ENCODE measurements at regions not wholly inside any gene's neighbourhood (a gene's known extent, or its start where the extent isn't known, plus 50 kb on each side); places are given as distances from the start of the nearest gene placed in this dataset.

GRCh38 chr5:173790177-173790719 lies 97.9 kb upstream of the CPEB4 start:
- Histone ChIP-seq H3K27ac (ENCODE audit: insufficient read depth, low read length) (no peak overlapping the region), H3K23ac (ENCODE audit: low read depth, low read length) (no peak overlapping the region), H2BK20ac (ENCODE audit: low read depth, low read length) (no peak overlapping the region), H4K20me1 (ENCODE audit: insufficient read depth, low read length) (no peaks in the 10 kb centered on the region), H3K4me2 (ENCODE audit: low read depth, low read length) (no peak overlapping the region), H3K14ac (replicated peaks; ENCODE audit: low read depth, low read length) (no peak overlapping the region), H4K8ac (ENCODE audit: low read depth in 2 of 2, low read length in 2 of 2) (no peak overlapping the region), H2AK5ac (ENCODE audit: low read depth, low read length) (no peak overlapping the region), H2BK5ac (ENCODE audit: low read depth, low read length, poor library complexity, severe bottlenecking) (no peak overlapping the region), H3K4me3 (ENCODE audit: insufficient read depth, low read depth, low read length) (no peak overlapping the region), H3K18ac (ENCODE audit: low read depth, low read length) (no peak overlapping the region), H4K5ac (ENCODE audit: low read depth, low read length) (no peak overlapping the region), H3K9ac (ENCODE audit: low read depth, low read length) (no peak overlapping the region), H3K9me3 (ENCODE audit: control insufficient read depth, insufficient read depth, low read length) (no peaks in the 10 kb centered on the region), H2AK9ac (replicated peaks; ENCODE audit: low read depth, low read length, poor library complexity) (no peak overlapping the region), H2BK120ac (ENCODE audit: low read depth, low read length) (no peak overlapping the region), H3K4me1 (ENCODE audit: control insufficient read depth, insufficient read depth, low read length) (peaks cover 10% of the 10 kb centered on the region), H4K91ac (ENCODE audit: insufficient read depth, low read depth, low read length) (no peak overlapping the region), H3K9me1 (ENCODE audit: insufficient read depth, low read length) (peaks cover 7% of the 10 kb centered on the region; the same call in 1 of the 2 replicates), H3K27me3 (ENCODE audit: control insufficient read depth, insufficient read depth, low read length) (no peaks in the 10 kb centered on the region), H3K79me1 (ENCODE audit: low read depth in 1 of 2, low read length in 2 of 2) (no peaks in the 10 kb centered on the region), H2AFZ (replicated peaks; ENCODE audit: low read length, poor library complexity) (no peak overlapping the region), H2BK15ac (ENCODE audit: low read depth, low read length) (no peak overlapping the region), H3K36me3 (ENCODE audit: control insufficient read depth, insufficient read depth, low read length) (no peaks in the 10 kb centered on the region), H3K56ac (ENCODE audit: extremely low read depth, insufficient read depth, low read length) (no peak overlapping the region), H3K4ac (ENCODE audit: low read depth, low read length) (no peak overlapping the region)
- POLR2A ChIA-PET (ENCODE audit: unreplicated experiment): no interaction called here
- intact Hi-C loops (cut with micrococcal nuclease) (no loop called here), in situ Hi-C loops (cut with MboI; ENCODE audit: low sequenced_read_pairs) (no loop called here), dilution Hi-C loops (cut with HindIII; ENCODE audit: low sequenced_read_pairs, unreplicated experiment) (no loop called here)
- TF ChIP-seq MAZ (IDR thresholded peaks at IDR 0.05; ENCODE audit: borderline replicate concordance, low read depth, low read length) (no peak), SMC3 (IDR thresholded peaks at IDR 0.05; ENCODE audit: low read depth, low read length) (no peak), MXI1 (IDR thresholded peaks at IDR 0.05; ENCODE audit: borderline replicate concordance, low read depth, low read length) (no peak), RAD21 (IDR thresholded peaks at IDR 0.05; ENCODE audit: low read length) (no peak), CEBPB (IDR thresholded peaks at IDR 0.05; ENCODE audit: low read depth, low read length) (no peak), CTCF (conservative IDR thresholded peaks at IDR 0.05; ENCODE audit: low read depth, low read length) (no peak), ELK1 (IDR thresholded peaks at IDR 0.05; ENCODE audit: borderline replicate concordance, low read depth, low read length) (no peak), MAFK (IDR thresholded peaks at IDR 0.05; ENCODE audit: low read depth, low read length) (no peak), RCOR1 (IDR thresholded peaks at IDR 0.05; ENCODE audit: insufficient replicate concordance, low read length) (no peak), POLR2A (IDR thresholded peaks at IDR 0.05; ENCODE audit: low read depth, low read length) (no peak), BHLHE40 (IDR thresholded peaks at IDR 0.05; ENCODE audit: low read depth, low read length) (no peak), FOS (IDR thresholded peaks at IDR 0.05; ENCODE audit: low read depth, low read length) (no peak)
- ATAC-seq (ENCODE audit: low read depth) (no peak), DNase-seq (no peak)
- no TSS peak for BruUV-seq (replicated peaks)
- CTCF ChIA-PET: interaction anchor here (0.8 kb wide), 1 partner anchor 12 kb away, joined by 4 read pairs; no protein-coding TSS in a partner anchor
- 40% methylated on average over 1 of the region's 11 CpGs; no CpG with 5 or more reads in 1 of the 2 experiments for WGBS, 2 experiments (ENCODE audit: extremely low coverage in 2 of 2, insufficient read length in 1 of 2)
